IPS DF 6.9 (cell line): ENCODE measurements at regions not wholly inside any gene's neighbourhood (a gene's known extent, or its start where the extent isn't known, plus 50 kb on each side); places are given as distances from the start of the nearest gene placed in this dataset.

Experiments
- DNase-seq: peaks from one replicate; pipeline ENCODE4 v3.0.0-alpha.2; 2013; ENCODE audit warnings: low read depth, low spot score
- H3K27ac ChIP-seq: one replicate; pipeline ENCODE4 v1.5.1; 2013; ENCODE audit warnings: low read length, control low read depth
- H3K27me3 ChIP-seq: 2 replicates; pipeline ENCODE4 v1.6.1; 2013; ENCODE audit warnings: mild to moderate bottlenecking, low read length; ENCODE audit not compliant: control insufficient read depth, insufficient read depth
- H3K36me3 ChIP-seq: 2 replicates; pipeline ENCODE4 v1.6.1; 2013; ENCODE audit warnings: low read length; ENCODE audit not compliant: control insufficient read depth, insufficient read depth
- H3K4me1 ChIP-seq: 2 replicates; pipeline ENCODE4 v1.6.1; 2013; ENCODE audit warnings: low read length; ENCODE audit not compliant: control insufficient read depth, insufficient read depth
- H3K4me3 ChIP-seq: 2 replicates; pipeline ENCODE4 v1.5.1; 2013; ENCODE audit warnings: mild to moderate bottlenecking, low read length
- H3K9me3 ChIP-seq: 2 replicates; pipeline ENCODE4 v1.6.1; 2013; ENCODE audit warnings: low read length, inconsistent platforms; ENCODE audit not compliant: control insufficient read depth, insufficient read depth
- WGBS: extraction: QIAGEN DNeasy Blood & Tissue Kit; methylation state at CpG from one replicate; pipeline ENCODE4 v1.1.7; 2013; ENCODE audit warnings: mixed read lengths, missing lambda C conversion rate; ENCODE audit not compliant: insufficient read length, insufficient coverage; 5-methylcytosine and 5-hydroxymethylcytosine counted together

DNA sequence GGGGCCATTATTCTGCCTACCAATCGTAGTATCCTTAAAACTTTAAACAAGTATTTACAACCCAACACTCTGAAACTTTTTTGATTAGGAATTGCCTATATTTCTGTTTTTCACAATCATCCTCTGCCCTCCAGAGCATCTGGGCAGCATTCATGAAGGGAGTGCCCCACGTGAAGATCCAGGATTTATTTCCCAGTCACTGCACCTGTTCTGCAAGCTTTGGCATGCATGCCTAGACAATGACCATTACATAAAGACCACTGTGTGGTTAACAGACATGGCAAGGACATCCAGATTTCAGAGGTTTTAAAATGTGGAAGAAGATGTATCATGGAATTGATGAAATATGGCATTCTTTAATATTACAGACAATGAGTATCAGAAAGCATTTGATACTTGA lies 1083.8 kb downstream of the TBC1D22A start:
- WGBS: no CpG with 5 or more reads among the region's 2 CpGs
- Histone ChIP-seq H3K4me1 (no peaks in the 10 kb centered on the region), H3K4me3 (no peak overlapping the region), H3K9me3 (peaks cover 35% of the 10 kb centered on the region), H3K27ac (no peak overlapping the region), H3K36me3 (no peaks in the 10 kb centered on the region), H3K27me3 (no peaks in the 10 kb centered on the region; the same call in 1 of the 2 replicates)
- no peak for DNase-seq

DNA sequence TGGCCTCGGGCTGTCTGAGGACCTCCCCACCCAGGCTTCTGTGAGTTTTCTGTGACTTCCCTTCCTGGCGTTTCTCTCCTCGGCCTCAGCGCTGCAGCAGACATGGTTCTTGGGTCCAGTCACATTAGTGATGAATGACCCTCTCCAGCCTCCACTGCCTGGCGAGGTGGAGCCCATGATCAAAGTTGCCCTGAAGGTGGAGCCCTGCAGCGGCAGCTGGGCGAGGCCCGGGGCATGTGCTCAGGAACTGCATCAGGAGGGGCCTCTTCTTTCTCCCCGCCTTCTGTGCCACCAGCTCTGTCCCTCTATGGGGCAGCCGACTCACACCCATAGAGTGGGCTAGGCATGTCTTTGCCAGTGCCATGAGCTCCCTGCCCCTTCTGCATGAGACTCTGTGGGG lies 1079.7 kb downstream of the TBC1D22A start:
- Histone ChIP-seq H3K27ac (no peak overlapping the region), H3K9me3 (peaks cover 24% of the 10 kb centered on the region), H3K27me3 (no peaks in the 10 kb centered on the region; the same call in 1 of the 2 replicates), H3K36me3 (no peaks in the 10 kb centered on the region), H3K4me1 (no peaks in the 10 kb centered on the region), H3K4me3 (no peak overlapping the region)
- WGBS: no CpG with 5 or more reads among the region's 10 CpGs
- no peak for DNase-seq

DNA sequence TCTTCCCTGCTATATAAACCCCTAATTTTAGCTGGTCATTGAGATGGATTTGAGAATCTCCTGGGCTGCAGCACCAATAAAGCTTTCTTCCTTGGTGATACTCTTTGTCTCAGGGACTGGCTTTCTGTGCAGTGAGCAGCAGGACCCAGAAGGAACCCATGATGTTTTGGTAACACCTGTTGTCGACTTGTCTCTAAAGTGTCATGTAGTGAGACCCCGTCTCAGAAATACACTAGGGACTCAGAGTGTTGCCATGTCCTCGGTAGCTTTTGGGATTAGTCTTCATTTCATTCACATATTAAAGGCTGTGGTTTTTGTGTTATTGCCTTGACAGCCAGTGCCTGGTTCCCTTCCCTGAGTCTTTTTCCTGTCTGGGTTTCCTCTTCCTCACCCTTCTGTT lies 1078.7 kb downstream of the TBC1D22A start:
- WGBS: no CpG with 5 or more reads among the region's 3 CpGs
- no peaks in the 10 kb centered on the region for H3K4me1 ChIP-seq
- no peak overlapping the region for H3K4me3 ChIP-seq
- H3K9me3 ChIP-seq: peaks cover 22% of the 10 kb centered on the region
- H3K36me3 ChIP-seq: no peaks in the 10 kb centered on the region
- H3K27me3 ChIP-seq: no peaks in the 10 kb centered on the region; the same call in 1 of the 2 replicates
- H3K27ac ChIP-seq: no peak overlapping the region
- DNase-seq: no peak

DNA sequence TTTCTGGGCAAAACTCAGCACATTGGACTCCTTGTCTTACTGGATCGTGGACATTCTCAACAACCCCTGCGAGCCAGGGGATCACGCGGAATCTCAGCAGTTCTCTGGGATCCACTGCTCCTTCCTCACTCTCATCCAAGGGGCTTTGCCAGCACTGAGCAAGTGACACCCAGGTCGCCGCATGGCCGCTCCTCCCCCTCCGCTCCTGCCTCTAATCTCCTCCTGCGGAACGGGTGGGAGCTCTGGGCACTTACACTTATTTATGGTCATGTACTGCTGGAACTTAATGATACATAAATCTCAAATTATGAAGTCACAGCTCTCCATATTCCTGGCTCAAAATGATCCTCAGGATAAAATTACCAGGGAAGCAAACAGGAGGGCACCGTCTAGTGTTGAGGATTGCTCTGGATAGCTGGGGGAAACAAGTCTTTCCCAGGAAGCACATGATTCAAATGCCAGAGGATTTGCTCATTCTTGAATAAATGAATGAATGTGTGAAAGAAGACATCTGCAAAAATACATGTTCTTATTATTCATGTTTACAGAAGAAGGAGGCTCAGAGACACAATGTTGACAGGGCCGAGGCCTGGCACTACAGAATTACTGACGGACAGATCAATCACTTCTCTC lies 1077.3 kb downstream of the TBC1D22A start:
- no CpG with 5 or more reads among the region's 13 CpGs for WGBS
- no peaks in the 10 kb centered on the region for H3K36me3 ChIP-seq
- DNase-seq: no peak
- H3K27me3 ChIP-seq: no peaks in the 10 kb centered on the region
- H3K4me1 ChIP-seq: no peaks in the 10 kb centered on the region
- no peak overlapping the region for H3K4me3 ChIP-seq
- no peak overlapping the region for H3K27ac ChIP-seq
- H3K9me3 ChIP-seq: peaks cover 20% of the 10 kb centered on the region

DNA sequence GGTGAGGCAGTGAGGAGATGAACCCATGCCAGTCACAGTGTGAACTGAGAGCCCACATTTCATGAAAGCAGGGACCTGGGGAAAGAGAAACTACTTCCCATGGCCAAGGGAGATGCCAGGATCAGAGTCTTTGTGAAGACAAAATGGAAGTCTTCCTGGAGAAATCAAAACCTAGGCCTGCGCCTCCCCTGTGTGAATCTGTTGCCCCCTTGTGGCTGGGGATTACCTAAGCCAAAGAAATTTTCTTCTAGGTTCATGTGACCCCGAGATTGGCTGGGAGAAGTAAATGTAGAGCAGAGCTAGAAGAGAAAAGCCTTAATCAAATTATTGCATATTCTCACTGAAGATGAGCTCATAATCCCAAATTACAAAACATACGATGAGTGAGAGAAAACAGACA lies 1075.3 kb downstream of the TBC1D22A start:
- Histone ChIP-seq H3K27ac (no peak overlapping the region), H3K4me3 (no peak overlapping the region), H3K9me3 (peaks cover 18% of the 10 kb centered on the region), H3K27me3 (no peaks in the 10 kb centered on the region), H3K4me1 (no peaks in the 10 kb centered on the region), H3K36me3 (no peaks in the 10 kb centered on the region)
- WGBS: no CpG with 5 or more reads among the region's 3 CpGs
- DNase-seq: no peak

DNA sequence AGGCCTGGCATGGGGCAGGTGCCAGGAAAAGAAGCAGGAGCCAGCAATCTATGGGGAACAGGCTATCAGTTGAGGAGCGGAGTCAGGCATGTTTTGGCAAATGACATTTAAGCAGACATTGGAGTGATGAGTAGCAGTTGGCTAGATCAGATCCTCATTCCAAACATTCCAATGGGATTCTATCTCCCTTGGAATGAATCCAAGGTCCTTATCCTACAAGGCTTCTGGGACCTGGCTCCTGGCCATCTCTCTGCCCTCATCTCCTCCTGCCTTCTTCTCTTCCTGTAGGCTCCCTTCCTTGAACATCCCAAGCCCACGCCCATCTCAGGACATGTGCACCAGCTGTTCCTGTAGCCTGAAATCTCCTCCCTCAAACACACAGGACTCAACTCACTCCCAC lies 1074.5 kb downstream of the TBC1D22A start:
- H3K4me1 ChIP-seq: no peaks in the 10 kb centered on the region
- no CpG with 5 or more reads among the region's 2 CpGs for WGBS
- peaks cover 15% of the 10 kb centered on the region for H3K9me3 ChIP-seq
- no peaks in the 10 kb centered on the region for H3K27me3 ChIP-seq
- no peaks in the 10 kb centered on the region for H3K36me3 ChIP-seq
- no peak overlapping the region for H3K4me3 ChIP-seq
- H3K27ac ChIP-seq: no peak overlapping the region
- no peak for DNase-seq

DNA sequence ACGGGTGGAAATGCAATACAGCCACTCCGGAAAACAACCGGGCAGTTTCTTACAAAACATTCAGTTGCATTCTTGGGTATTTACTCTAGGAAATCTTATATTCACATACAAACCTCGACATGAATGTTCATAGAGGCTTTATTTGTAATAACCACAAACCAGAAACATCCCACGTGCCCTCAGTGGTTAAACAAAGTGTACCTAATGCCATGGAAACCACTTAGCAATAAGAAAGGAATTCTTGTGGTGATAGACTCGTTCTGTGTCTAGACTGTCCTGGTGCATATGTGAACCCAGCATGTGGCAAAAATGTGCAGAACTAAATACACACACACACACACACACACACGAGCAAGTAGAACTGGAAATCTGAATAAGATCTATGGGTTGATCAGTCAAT lies 1073.3 kb downstream of the TBC1D22A start:
- Histone ChIP-seq H3K4me1 (no peaks in the 10 kb centered on the region), H3K27ac (no peak overlapping the region), H3K4me3 (no peak overlapping the region), H3K36me3 (no peaks in the 10 kb centered on the region), H3K9me3 (peaks cover 16% of the 10 kb centered on the region), H3K27me3 (no peaks in the 10 kb centered on the region)
- no CpG with 5 or more reads among the region's 7 CpGs for WGBS
- DNase-seq: no peak

DNA sequence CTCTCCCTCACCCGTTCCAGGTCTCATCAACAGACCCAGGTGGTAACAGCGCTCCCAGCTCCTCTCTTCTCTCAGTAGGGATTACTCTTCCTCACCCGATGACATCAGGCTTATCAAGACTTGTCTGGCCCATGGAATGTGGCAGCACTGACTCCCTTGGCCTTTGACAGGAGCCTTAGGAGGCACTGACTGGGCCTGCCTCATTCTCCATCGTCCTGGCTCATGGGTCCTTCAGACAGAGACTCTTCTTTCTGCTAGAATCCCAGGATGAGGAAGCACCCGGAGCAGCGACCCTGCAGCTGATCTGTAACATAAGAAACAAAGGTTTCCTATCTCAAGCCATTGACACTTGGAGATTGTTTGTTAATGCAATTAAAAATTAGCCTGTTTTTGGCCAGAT lies 1063.6 kb downstream of the TBC1D22A start:
- WGBS: no CpG with 5 or more reads among the region's 6 CpGs
- Histone ChIP-seq H3K4me3 (no peak overlapping the region), H3K27ac (no peak overlapping the region), H3K27me3 (no peaks in the 10 kb centered on the region), H3K36me3 (no peaks in the 10 kb centered on the region), H3K4me1 (no peaks in the 10 kb centered on the region), H3K9me3 (peaks cover 15% of the 10 kb centered on the region)
- DNase-seq: no peak

DNA sequence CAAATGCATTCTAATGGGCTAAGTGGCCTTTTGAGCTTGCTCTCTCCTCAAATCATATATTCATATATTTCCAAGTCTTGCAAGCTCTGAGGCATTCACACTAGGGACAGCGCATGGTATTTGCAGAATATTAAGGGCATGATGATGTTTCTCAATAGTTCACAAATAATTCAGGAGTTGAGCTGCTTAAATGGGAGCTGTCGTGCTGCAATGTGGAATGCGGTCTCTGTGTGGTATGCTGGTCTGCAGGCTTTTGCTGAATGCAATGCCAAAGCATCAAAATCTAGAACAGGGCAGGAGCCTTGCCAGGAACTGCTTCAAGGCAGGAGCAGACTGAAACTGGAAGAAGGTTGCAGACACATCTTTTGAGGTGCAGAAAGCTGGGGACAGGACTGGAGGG lies 1060.0 kb downstream of the TBC1D22A start:
- Histone ChIP-seq H3K36me3 (no peaks in the 10 kb centered on the region), H3K4me3 (no peak overlapping the region), H3K27me3 (no peaks in the 10 kb centered on the region), H3K4me1 (no peaks in the 10 kb centered on the region), H3K27ac (no peak overlapping the region), H3K9me3 (peaks cover 10% of the 10 kb centered on the region; the same call in 1 of the 2 replicates)
- no CpG with 5 or more reads among the region's 3 CpGs for WGBS
- DNase-seq: no peak

DNA sequence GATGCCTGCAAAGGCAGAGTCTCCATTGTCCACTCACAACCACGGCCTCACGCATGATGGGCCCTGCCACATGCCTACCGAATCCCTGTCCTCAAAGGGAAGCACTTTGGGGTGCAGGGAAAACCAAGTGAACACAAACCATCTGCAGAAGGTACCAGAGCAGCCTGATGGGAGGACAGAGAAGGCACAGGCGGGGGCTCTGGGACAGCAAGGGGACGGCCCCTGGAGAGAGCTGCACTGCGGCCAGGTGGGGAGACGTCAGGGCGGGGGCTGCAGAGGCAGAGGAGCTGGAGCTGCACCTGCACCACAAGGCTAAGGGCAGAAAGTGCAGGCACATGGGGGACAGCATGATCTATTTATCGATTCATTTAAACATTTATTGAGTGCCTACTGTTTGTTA lies 1056.0 kb downstream of the TBC1D22A start:
- no peak overlapping the region for H3K4me3 ChIP-seq
- H3K9me3 ChIP-seq: peaks cover 24% of the 10 kb centered on the region
- WGBS: no CpG with 5 or more reads among the region's 9 CpGs
- no peaks in the 10 kb centered on the region for H3K27me3 ChIP-seq
- DNase-seq: no peak
- H3K4me1 ChIP-seq: no peaks in the 10 kb centered on the region
- no peak overlapping the region for H3K27ac ChIP-seq
- no peaks in the 10 kb centered on the region for H3K36me3 ChIP-seq

DNA sequence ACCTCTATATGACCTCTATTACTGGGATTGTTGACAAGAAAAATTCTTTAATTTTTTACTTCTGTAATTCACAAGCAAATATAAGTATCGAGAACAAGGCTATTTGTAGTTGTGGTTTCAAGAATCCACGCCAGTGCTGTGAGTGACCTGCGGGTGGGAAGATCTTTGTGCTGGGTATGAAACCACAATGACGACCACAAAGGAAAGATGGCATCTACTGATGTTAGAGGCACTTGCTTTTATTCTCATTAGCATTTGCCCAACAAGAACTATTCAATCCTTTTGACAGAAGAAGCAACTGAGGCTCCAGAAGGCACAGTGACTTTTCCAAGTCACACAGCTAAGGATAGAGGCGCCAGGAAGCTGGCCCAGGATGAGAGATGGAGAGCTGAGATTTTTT lies 1054.9 kb downstream of the TBC1D22A start:
- H3K4me3 ChIP-seq: no peak overlapping the region
- no peaks in the 10 kb centered on the region for H3K36me3 ChIP-seq
- H3K9me3 ChIP-seq: peaks cover 21% of the 10 kb centered on the region
- DNase-seq: no peak
- H3K27me3 ChIP-seq: no peaks in the 10 kb centered on the region
- H3K4me1 ChIP-seq: no peaks in the 10 kb centered on the region
- no CpG with 5 or more reads among the region's 5 CpGs for WGBS
- no peak overlapping the region for H3K27ac ChIP-seq
